Lower leg skin (tissue), 3 donors: ENCODE measurements at regions not wholly inside any gene's neighbourhood (a gene's known extent, or its start where the extent isn't known, plus 50 kb on each side); places are given as distances from the start of the nearest gene placed in this dataset.

ENCODE experiments used
- CTCF ChIP-seq, 3 donors: fragments of 450-650 bp; IDR thresholded peaks; one replicate each; pipeline ENCODE4 v1.5.1; 2016; ENCODE audit warnings: antibody characterized with exemption in 3 of 3, mild to moderate bottlenecking in 3 of 3, moderate library complexity in 2 of 3
- POLR2A ChIP-seq, 2 donors: fragments of 450-650 bp; IDR thresholded peaks; one replicate each; pipeline ENCODE4 v1.6.1; 2016 to 2017; ENCODE audit warnings: antibody characterized with exemption in 2 of 2, mild to moderate bottlenecking in 1 of 2, moderate library complexity in 1 of 2

DNA sequence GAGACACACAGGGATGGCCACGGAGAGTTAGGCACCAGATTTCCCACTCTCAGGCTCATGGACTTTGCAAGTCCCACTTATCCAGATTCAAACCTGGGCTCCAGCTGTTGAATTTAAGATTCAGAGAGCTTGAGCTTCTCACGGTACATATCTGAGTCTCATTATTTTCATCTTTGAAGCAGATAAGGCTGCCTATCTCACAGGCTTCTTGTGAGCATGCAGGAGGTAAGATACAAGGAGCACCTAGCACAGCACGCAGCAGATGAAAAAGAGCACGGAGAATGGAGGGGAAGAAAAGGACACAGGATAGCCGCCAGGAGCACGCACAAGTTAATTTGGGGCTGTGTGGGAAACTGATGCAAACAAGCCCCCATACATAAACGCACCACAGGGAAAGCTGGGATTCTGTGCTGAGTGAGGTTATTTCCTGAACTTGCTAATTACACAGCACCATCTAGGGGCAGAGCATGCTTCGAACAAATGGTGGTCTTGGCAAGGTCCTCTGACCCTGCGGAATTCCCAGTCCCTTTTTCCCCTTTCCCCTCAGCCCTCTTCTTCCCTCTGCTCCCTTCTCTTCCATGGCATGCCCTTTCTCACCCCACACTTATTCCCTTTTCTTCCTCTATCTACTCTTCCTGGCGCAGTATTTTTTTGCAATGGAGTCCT, 134.7 kb upstream of the VANGL1 start:
- no peak for TF ChIP-seq POLR2A (IDR thresholded peaks at IDR 0.05)
- no peak for TF ChIP-seq CTCF (IDR thresholded peaks at IDR 0.05)
